Activated CD8-positive, alpha-beta memory T cell treated with anti-CD3 and anti-CD28 coated beads for 36 hours (primary cell): ENCODE measurements at regions not wholly inside any gene's neighbourhood (a gene's known extent, or its start where the extent isn't known, plus 50 kb on each side); places are given as distances from the start of the nearest gene placed in this dataset.

Experiments used
- CTCF ChIA-PET: fragments of 350-600 bp; sonication (Branson Sonifier 250); formaldehyde crosslinking; loops from one replicate; lab custom pipeline; 2021; ENCODE audit warnings: antibody characterized with exemption; lab: Charles Lee
- POLR2A ChIA-PET: fragments of 350-600 bp; sonication (Branson Sonifier 250); formaldehyde crosslinking; loops from one replicate; lab custom pipeline; 2021; ENCODE audit warnings: antibody characterized with exemption; lab: Charles Lee

- POLR2A ChIA-PET, result no interaction called here
- CTCF ChIA-PET, result no interaction called here
These were observed 1026.2 kb upstream of the NR2F2 start for GRCh38 chr15:95304151-95304946.

DNA sequence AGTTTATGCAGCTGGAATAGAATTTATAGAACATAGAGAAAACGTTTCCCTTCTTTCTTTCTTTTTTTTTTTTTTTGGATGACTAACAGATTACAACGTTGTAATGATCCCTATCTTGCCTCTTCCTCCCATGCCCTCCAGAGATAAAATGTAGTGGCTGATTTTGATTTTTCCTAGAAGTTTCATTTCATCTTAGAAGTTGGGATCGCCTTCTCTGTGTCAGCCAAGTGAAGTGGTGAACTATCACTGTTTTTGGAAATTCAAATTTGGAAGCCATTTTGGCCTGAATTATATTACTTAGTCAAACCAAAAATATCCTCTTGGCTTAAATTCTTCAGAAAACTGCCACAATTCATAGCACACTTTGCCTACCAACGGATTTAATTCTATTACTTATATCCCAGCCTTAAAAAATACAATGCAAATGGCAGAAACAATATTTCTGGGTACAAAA, 1025.5 kb upstream of the NR2F2 start:
- POLR2A ChIA-PET, result no interaction called here
- CTCF ChIA-PET, result no interaction called here

DNA sequence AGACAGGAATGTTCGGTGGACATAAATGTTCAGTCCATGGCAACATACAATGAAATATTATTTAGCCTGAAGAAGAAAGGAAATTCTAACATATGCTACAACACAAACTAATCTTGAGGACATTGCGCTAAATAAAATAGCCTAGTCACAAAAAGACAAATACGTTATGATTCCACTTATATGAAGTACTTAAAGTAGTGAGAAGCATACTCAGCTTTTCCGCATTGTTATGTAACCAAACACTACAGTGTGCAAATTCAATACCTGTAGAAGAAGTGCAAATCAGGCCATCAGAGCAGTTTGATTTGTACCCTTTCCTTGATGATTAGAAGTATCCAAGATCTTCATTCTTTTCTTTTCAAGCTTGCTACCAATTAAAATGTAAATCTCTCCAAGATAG, 1023.4 kb upstream of the NR2F2 start:
- CTCF ChIA-PET, result no interaction called here
- POLR2A ChIA-PET, result no interaction called here

DNA sequence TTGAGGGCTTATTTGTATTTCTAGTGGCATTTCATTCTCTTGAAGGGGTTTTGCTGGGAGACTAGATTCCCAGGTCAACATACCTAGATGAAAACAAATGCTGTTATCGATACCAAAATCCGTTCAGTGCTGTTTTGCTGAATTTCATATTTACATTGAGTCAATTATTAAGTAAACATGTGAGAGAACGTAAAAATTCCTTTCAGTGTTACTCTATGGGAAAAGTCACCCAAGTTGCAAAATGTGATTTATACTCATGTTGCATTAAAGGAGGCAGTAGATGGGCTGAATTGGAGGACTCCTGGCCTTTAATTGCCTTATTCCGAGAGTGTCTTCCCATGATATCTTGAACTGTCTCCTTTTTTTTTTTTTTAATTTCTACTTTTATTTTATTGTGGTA, 1011.3 kb upstream of the NR2F2 start:
- ChIA-PET POLR2A (no interaction called here), CTCF (no interaction called here)

DNA sequence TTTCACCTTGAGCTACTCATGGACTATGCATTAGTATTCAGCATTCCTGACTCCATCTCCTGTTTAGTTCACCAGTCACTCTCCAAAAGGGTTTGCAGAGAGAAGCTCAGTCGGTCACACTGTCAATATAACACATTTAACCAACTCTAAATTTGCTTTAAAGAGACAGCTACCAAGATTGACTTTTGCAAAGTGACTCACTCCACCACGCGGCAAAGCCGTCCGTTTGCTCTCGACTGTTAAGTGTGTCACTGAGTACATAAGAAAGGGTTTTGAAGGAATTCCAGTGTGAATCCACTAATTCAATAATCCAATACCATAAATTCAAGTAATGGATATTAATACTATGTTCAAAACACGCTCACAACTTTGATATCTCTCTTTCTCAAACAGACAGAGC, 1006.7 kb upstream of the NR2F2 start:
- POLR2A ChIA-PET, result no interaction called here
- CTCF ChIA-PET, result no interaction called here

DNA sequence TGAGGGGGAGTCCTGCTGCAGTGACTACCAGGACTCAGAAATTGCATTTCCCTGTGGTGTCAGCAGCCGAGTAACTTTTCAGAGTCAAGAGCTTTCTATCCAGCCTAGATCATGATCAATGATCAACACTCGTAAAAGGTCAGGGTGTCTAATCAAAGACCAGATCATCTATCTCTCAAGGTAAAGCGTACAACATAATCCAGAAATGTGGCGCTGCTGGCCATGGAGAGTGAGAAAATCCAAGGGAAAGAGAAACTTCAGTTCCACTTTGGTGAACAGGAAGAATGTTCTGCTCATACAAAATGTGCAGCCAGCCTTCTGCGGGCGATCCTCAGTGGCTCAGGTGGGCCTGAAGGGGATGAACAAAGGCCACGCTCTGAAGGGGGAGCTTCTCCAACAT, 1005.8 kb upstream of the NR2F2 start:
- POLR2A ChIA-PET, result no interaction called here
- CTCF ChIA-PET, result no interaction called here

- ChIA-PET POLR2A (no interaction called here), CTCF (no interaction called here)
These were observed 1004.6 kb upstream of the NR2F2 start for GRCh38 chr15:95325763-95326404.

- ChIA-PET POLR2A (no interaction called here), CTCF (no interaction called here)
These were observed 1003.9 kb upstream of the NR2F2 start for GRCh38 chr15:95326431-95327182.

- CTCF ChIA-PET, result no interaction called here
- POLR2A ChIA-PET, result no interaction called here
These were observed 1003.3 kb upstream of the NR2F2 start for GRCh38 chr15:95327183-95327525.

DNA sequence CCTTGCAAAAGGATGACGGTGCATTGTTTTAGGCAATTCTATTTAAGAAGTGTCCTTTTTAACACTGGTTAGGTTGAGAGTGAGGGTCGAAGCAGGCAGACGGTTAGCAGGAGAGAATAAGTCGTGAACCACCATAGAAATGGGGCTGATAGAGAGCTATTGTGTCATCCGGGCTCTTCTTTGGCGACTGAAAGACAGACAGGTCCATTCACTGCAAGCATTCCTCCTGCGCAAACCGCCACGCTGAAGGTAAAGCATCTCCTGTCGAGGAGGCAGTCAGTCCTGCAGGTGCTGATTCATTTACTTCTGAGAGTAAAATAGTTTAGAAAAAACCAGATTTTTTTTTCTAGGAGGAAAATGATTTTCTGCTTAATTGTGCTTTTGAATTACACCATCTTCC, 1002.8 kb upstream of the NR2F2 start:
- ChIA-PET POLR2A (no interaction called here), CTCF (no interaction called here)

DNA sequence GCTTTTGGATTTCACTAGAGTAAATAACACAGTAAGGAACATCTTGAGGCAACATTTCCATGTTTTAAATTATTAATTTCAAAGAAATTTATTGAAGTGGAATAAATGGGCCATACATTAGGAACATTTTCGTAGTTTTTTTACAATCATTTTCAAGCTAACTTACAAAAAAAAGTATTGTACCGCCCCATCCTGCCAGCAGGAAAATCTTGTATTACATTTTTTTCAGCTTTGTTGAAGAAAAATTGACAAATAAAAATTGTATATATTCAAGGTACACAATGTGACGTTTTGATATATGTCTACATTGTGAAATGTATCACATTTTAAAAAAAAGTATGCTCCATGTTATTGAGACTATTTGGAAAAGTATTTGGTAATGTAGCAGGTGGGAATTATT, 1001.9 kb upstream of the NR2F2 start:
- ChIA-PET POLR2A (no interaction called here), CTCF (no interaction called here)

GRCh38 chr15:95329362-95329761, 1001.1 kb upstream of the NR2F2 start:
- ChIA-PET CTCF (no interaction called here), POLR2A (no interaction called here)

GRCh38 chr15:95341686-95342085, 988.8 kb upstream of the NR2F2 start:
- ChIA-PET POLR2A (no interaction called here), CTCF (no interaction called here)

DNA sequence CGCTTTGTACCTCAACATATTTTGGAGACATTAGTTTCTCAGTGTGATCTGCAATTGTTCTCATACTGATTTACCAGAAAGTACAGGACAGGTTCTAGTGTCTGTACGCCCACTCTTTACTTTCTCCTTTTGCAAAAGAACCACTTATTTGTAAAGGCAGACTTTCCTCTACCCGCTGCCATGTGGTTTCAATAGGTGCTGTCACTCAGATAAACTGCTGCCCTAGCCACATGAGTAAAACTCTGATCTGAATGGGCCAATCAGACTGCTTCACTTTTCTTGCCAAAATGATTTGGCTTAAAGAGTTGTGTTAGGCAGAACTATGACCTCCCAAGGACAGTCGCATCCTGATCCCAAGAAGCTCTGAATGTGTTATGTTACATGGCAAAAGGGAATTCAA, 984.6 kb upstream of the NR2F2 start:
- CTCF ChIA-PET, result no interaction called here
- POLR2A ChIA-PET, result no interaction called here

DNA sequence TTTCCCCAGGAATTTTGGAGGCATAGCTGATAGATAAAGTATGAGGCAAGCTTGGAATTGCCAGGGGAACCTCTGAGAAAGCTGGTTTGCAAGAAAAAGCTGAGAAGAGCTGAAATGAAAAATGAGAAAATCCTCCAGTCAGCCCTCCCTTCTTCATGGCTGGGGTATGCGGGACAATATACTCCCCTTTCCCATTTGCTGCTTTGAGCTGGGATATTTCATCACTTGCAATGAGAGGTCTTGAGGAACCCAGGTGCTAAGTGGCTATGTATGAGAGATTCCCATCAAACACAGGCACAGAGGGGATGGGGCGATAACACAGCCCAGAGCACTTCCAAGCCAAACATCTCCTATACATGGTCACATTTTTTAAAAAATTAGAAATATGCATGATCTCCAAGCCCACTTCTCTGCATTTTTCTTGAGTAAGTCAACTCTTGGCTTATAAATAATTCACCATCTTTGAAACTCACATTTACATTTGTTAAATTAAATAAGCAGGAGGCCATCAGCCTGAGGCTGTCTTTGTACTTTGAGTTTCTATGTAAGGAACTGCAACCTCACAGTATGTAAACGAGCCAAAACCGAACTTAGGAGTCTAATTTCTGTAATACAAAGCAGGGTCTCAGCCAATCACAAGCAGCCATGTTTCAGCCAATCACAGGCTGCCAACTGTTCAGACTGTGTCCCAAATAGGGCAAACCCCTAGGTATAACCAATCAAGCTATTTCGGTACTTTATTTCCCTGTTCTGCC, 983.6 kb upstream of the NR2F2 start:
- ChIA-PET CTCF (no interaction called here), POLR2A (no interaction called here)

- ChIA-PET CTCF (no interaction called here), POLR2A (no interaction called here)
These were observed 982.7 kb upstream of the NR2F2 start for GRCh38 chr15:95347837-95348236.

- ChIA-PET POLR2A (no interaction called here), CTCF (no interaction called here)
These were observed 979.6 kb upstream of the NR2F2 start for GRCh38 chr15:95350908-95351307.

GRCh38 chr15:95352631-95353187, 977.8 kb upstream of the NR2F2 start:
- POLR2A ChIA-PET, result no interaction called here
- CTCF ChIA-PET, result no interaction called here

DNA sequence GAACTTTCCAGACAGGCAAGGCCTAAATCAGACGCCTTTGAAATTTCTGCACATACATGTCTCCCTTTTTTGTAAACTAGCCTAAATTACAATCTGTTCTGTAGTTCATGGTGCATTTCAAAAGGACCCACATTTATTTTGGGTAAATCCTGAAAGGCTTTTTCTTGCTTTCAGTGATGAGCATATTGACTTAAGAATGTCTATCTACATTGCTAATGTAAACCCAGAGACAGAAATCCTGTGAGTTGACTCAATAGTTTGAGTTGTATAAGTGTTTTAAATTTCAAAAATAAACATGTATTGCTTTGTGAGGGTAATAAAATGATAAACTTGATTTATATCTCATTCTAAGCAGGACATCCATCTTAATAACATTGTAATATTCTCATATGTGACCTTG, 977.0 kb upstream of the NR2F2 start:
- POLR2A ChIA-PET, result no interaction called here
- CTCF ChIA-PET, result no interaction called here

GRCh38 chr15:95359966-95360365, 970.5 kb upstream of the NR2F2 start:
- POLR2A ChIA-PET, result no interaction called here
- CTCF ChIA-PET, result no interaction called here
